DMS153 treated with DMSO at 0.1 percent for 48 hours (cell line): ENCODE measurements at regions not wholly inside any gene's neighbourhood (a gene's known extent, or its start where the extent isn't known, plus 50 kb on each side); places are given as distances from the start of the nearest gene placed in this dataset.

Experiments used
- DNase-seq: peaks from one replicate; lab custom pipeline; 2025; ENCODE audit not compliant: unreplicated experiment; lab: John Stamatoyannopoulos, UW

DNA sequence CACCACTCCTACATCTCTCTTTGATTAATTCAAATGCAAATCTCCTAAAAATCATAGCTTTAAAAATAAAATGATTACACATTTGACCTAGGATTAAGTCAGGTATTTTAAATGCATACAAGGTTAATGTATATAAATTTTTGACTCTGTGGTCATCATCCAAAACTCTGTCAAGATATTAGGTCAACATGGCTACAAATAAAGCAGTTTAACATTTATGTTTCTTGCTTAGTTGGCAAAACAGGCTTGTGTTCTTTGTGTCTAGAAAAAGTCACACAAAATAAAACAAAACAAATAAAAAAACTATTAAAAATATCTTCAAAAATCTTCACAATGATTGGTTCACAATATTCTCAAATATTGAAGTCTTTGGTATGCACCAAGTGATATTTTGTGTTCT, 473.2 kb downstream of the LRFN5 start:
- no peak for DNase-seq

DNA sequence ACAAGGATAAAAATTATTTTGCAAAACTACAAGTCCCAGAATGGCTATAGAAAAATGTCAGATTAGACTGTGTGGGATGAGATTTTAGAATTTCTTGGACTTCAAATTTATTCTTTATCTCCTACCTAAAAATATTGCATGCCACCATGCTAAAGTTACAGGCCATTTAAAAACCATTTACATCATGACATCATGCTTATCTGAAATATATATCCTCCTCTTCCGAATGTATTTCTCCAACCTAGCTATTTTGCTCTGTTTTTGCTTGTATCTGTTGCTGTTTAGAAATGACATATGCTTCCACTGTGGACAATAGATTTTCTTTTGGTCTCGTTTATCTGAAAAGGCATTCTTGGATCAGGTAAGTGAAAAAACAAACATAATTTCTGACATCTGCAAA, 471.7 kb downstream of the LRFN5 start:
- DNase-seq: no peak

DNA sequence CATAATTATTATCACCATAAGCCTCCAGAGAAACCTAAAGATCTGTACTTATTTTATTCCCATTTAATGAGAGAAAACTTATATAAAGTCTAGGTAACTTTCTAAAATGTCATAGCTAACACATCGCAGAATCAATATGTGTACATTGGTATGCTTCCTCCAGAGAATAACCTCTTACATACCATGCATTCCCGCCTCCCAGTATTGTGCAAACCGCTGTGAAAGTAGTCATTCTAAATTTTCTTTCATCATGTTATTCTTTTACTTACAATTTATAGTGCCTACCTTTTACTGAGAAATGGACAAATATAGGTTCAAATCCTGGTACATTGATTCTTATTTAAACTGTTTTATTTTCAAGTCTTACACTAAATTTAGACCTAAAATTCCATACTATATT, 463.4 kb downstream of the LRFN5 start:
- no peak for DNase-seq

DNA sequence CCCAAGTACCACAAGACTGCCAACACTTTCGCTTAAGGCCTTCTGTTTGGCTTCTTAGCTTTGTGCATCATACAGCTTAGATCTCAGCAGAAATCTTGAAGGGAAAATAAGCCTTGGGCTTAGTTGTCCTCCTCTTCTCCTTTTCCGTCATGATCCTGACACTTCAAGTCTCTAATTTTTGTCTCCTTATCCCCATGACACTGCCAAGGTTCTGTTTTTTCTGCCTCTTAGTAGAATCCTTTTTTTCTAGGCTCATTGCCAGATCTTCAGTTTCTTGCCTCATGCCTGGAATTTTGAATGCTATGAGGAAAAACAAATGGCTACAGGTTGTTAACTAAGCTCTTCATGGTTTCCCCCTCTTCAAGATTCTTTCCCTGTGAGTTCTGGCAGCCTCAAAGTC, 450.4 kb downstream of the LRFN5 start:
- DNase-seq: no peak

DNA sequence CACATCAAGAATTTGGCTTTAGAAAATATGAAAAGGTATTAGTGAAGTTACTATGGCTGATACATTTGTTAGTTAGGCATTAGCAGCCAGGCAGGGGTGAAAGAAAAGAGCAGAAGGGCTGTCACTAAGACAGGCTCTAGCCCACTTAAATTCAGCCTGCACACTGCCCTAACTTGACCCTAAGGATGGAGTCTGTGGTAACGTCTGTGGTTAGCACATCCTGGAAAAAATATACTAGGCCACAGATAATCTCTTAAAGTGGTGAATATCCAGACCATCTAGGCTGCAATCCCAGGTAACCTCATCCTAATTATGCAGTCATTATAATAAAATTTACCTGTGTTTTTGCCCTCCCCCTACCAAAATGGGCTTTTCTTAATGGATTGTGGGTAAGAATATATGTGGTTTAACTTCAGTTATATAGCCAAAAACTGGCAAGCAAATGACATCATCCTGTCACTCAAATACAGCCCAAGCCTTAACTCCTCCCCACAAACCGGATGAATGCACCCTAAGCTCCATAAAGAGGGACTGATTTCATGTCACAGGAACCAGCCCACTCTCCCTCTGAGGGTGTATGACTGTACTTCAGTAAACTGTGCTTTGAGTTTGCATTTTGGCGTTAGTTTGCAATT, 440.9 kb downstream of the LRFN5 start:
- no peak for DNase-seq

DNA sequence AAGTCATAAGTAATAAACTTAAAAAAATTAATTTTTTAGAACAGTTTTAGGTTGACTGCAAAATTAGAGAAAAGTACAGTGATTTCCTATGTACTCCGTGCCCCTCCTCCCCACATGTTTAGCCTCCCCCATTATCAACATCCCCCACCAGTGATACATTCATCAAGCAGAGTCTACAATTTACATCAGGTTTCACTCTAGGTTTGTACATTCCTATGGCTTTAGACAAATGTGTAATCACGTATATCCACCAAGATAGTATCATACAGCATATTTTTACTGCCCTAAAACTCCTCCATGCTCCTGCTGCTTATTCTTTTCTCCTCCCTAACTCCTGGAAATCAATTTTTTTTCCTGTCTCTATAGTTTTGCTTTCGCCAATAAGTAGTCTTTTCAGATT, 438.7 kb downstream of the LRFN5 start:
- no peak for DNase-seq

DNA sequence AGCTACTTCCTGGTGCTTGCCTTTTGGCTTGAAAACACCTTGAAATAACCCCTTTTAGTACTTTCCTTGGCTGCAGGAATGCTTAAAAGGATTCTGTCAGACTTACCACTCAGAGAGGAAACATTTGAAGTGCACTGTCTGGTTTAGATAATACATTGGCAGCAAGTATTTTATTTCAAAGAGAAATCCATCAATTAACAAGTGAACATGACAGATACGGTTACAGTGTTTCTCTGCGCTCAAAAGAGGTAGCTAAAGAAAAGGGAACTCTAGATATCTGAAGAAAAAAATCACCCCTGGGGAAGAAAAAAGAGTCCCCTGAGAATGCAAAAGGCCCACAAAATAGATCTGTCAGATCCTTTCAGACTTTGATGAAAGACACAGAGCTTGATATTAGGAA, 421.9 kb downstream of the LRFN5 start:
- DNase-seq: no peak

DNA sequence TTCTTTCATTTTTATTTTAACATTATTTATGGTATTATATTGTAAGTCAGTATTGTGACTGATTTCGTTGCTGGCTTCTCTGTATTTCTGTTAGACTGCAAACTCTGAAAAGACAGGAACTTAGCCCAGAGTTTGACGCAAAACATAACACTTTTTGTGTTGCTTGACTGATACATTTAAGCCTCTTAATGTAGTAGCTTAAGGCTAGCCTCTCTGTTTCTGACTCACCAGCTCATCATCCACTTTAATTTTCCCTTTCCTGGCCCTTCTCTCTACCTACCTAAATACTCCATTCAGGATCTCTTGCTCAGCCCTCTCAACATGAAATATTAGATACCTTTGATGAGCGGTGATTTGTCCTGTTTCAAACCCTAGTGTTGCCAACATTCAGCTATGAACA, 420.6 kb downstream of the LRFN5 start:
- DNase-seq: no peak

DNA sequence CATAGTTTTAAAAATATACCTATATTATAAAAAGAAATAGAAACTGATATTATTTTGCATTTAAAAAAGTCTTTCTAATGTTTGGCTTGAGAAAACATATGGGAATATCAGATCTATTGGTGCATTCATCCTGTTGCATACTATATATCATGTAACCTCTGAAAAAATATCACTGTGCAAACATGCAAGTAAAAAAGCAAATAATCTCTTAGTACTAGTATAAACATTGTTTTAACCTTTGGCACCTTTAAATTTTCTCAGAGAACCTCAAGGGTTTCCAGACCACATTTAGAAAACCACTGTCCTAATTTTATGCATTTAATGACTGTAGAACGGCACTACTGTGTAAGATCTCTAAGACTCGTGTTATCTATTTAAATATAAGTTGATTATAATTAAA, 416.8 kb downstream of the LRFN5 start:
- no peak for DNase-seq

DNA sequence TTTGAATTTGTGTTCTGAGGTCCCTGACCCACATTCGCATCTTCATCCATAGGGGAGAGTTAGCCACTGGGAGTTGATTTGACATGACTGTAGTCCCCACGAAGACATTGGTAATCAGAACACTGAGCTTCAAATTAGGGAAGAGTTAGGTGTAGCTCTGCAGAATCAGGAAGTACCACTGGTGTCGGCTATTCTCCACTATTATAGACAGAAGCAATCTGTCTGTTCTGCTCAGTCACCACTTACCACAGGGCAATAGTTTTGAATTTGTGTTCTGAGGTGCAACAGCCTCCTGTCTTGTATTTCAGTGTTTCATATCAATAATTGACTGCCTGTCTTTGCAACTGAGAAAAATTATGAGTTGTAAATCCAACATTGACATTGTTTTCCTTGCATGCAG, 407.6 kb downstream of the LRFN5 start:
- no peak for DNase-seq

DNA sequence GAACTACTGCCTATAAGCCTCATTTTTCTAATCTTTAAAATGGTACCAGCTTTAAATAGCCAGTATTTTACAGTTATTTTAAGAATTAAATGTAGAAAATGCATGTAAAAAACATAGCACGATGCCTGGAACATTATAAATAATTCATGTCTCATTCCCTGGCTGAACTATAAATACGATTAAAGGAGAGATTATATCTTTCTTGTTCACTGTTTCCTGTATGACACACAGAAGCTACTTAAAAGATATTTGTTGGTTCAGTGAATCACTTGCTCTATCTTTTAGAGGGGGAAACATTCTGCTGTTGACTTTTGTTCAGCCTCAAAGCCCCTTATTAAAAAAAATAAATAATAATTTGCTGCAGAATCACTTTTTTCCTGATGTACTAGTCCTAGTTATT, 406.9 kb downstream of the LRFN5 start:
- DNase-seq: no peak

DNA sequence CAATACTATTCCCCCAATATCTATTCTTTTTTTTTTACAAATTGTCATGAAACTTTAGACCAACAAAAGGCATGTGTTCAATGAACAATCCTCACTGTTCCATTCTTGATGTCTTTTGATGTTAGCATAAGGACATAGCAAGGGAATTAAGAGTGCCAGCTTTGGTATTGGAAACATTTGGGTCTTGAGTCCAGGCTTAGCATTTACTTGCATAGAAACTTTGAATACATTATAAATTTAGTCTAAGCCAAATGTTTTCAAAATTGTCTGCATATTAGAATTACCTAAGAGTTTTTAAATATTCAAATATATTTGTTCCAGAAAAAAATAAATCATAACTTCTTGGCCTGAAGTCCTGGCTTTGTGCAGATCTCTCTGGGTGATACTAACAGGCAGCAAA, 406.5 kb downstream of the LRFN5 start:
- no peak for DNase-seq

DNA sequence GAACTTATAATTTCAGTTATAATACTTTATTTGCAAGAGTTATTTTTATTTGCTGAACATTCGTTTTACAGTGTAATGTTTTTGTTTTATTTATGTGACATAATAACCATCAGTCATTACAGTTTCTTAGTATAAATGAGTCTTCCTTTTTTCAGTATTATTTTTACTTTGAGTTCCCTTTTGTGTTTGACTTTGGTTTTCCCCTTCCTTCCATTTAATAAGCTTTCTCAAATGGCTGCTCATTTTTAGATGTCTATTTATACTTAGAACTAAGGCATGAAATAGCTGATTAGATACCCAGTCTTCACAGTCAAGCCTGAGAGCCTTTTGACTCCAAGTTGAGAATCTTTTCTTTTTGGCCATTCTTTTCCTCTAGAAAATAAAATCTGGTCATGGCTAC, 404.5 kb downstream of the LRFN5 start:
- DNase-seq: no peak

DNA sequence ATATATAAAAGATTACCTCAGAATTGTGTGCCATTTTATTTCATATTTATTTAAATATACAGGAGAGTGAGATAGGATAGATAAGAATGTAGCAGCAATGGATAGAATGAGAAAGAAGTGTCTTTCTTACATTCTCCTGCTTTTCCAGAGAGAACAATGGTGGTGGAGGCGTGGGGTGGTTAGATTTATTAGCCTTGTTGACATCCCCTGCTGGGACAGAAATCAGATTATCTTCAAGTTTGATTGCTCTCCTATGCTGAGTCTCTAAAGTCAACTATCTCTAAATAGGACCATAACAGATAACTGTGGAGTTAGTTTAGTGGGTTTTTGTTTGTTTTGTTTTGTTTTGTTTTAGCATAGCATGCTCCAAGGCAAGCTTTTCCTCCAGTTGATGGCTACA, 397.6 kb downstream of the LRFN5 start:
- no peak for DNase-seq

DNA sequence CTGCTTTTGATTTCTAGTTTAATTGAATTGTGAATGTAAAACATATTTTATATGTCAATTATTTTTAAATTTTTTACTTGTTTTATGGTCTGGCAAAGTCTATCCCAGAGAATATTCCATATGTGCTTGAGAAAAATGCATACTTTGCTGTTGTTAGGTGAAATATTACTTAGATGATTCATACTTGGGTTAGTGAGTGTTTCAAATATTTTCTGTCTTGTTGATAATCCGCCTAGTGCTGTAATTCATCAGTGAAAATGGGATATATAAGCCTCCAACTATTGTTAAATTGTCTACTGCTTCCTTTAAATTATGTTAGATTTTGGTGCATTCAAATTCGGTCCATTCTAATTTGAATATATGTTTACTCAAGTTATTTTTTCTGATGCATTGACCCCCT, 395.5 kb downstream of the LRFN5 start:
- DNase-seq: no peak

DNA sequence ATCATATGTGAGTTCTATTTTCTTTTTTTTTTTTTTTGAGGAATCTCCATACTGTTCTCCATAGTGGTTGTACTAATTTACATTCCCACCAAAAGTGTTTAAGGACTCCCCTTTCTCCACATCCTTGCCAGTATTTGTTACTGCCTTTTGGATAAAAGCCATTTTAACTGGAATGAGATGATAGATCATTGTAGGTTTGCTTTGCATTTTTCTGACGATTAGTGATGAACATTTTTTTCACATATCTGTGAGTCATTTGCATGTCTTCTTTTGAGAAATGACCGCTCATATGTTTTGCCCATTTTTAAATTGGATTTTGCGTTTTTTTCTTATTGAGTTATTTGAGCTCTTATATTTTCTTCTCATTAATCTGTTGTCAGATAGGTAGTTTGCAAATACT, 394.8 kb downstream of the LRFN5 start:
- DNase-seq: no peak

DNA sequence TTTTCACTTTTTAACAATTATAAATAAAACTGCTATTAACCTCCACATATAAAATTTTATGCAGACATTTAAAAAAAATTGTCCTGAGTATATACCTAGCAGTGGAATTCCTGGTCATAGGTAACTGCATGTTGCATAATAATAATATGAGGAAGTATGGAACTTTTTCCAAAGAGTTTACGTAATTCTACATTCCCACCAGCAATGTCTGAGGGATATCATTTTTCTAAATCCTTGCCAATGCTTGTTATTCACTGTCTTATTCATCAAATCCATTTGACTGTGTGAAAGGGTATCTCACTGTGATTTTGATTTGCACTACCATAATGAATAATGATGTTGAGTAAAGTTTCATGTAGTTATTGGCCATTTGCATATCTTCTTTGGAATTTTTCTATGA, 393.8 kb downstream of the LRFN5 start:
- no peak for DNase-seq

DNA sequence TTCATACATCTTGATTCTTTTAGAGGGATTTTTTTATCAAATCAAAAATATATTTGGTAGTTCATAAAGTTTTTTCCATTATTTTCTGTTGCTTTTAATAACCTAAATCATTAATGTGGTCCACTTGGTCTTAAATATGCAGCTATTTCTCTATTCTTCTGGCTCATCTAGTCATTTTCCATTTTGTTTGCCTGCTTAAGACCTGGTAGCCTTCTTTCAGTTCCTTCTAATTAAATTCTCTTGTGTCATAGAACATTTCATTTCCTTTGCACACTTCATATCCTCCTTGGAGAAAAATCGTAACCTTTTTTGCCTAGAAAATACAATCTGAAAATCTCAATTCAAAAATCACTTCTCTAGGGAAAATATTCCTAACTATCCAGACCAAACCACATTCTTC, 387.0 kb downstream of the LRFN5 start:
- DNase-seq: no peak

DNA sequence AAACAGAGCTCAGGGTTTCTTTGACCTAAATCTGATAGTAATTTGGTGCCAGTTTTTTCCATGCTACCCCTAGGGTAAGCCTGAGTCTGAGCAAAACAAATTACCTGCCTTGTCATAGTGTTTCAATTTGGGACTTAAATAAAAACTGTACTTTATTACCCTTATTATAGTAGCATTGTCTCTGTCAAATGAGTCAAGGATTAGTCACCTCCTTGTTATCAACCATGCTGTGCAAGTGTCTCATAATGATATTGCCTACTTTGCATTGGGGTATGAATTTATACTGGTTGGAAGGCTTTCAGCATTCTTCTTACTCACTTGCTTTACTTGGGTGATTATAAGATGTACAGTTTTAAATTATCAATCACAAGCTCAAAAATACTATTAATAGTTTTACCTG, 380.0 kb downstream of the LRFN5 start:
- DNase-seq: no peak

DNA sequence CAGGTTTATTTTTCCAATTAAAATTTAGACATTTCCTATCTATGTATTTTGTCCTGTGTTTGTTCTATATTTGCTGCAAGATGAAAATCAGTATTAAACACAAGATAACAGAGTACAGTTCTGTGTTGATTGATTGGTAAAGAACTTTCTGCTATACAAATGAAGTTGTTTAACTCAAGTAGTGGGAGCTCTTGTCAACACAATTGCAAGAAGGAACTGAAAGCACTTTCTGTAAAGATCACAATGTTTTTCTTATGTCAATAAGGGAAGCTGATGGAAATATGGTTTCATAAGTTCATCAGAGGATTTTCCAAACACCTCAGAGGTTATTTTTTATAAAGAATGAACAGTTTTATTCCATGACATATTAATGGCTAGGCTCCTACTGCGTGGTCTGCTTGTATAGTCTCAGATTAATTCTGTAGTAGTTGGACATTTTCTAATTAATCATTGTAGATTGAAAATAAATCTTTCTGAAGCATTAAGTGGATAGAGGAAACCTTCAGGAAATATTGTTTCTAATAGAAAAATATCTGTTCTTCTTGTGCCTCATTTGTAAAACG, 379.5 kb downstream of the LRFN5 start:
- DNase-seq: no peak

DNA sequence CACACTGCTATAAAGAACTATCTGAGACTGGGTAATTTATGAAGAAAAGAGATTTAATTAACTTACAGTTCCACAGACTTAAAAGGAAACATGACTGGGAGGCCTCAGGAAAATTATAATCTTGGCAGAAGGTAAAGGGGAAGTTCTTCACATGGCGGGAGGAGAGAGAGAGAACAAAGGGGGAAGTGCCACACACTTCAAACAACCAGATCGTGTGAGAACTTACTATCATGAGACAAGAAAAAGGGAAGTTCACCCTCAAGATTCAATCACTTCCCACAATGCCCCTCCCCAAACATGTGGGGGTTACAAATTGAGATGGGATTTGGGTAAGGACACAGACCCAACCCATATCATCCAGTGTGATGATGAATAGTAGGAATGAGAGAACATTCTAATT, 366.5 kb downstream of the LRFN5 start:
- no peak for DNase-seq

DNA sequence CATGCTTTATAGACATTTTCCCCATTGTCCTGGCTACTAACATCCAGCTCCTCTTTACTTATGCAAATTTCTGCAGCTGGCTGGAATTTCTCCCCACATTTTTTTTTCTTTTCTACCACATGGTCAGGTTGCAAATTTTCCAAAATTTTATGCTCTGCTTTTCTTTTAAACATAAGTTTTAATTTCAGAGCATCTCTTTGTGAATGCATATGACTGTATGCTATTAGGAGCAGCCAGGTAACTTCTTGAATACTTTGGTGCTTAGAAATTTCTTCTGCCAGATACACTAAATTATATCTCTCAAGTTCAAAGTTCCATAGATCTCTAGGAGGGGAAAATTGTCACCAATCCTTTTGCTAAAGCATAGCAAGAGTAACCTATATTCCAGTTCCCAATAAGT, 365.9 kb downstream of the LRFN5 start:
- no peak for DNase-seq

DNA sequence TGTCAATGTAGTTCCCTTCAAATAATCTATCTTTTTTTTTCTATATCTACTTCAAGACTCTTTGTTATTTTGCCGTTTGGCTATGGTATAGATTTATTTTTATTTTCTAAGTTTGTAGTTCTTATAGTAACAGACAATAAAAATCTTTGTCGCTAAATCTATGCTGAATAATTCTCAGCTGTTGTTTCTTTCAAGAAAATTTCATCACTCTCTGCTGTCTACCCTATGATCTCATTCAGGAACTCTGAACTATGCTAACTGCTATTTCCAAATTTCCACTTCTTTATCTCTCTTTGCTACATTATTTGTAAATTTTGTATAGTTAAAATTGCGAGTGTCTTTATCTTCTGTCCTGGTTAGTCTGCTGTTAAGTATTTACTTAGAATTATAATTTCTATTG, 353.6 kb downstream of the LRFN5 start:
- DNase-seq: no peak

DNA sequence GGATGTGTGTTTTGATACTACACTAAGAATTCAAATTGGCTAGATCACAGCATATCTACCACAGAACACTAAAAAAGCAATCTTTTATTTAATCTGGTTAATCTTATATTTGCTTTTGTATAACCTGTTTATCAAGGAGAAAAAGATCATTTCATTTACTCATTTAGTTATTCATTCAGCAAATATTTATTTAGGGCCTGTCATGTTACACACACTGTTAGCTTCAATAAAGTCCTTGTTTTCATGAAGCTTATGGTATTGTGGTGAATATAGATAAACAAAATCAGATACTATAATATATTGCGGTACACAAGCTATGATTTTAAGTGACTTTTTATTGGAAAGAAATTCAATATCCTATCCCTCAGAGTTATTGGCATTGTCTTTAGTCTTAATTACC, 350.8 kb downstream of the LRFN5 start:
- DNase-seq: no peak
